ENCODE measurements at regions not wholly inside any gene's neighbourhood (a gene's known extent, or its start where the extent isn't known, plus 50 kb on each side); places are given as distances from the start of the nearest gene placed in this dataset.
A peak's percentile ranks its signal among the peaks of the same experiment; 100 is the strongest.

GRCh38 chr12:131555197-131555846 is 155.6 kb upstream of the SFSWAP start:
- Mint-ChIP-seq H3K36me3 (no peaks in the 10 kb centered on the region), H3K27me3 (peaks cover 0 to 8% (median 0%) of the 10 kb centered on the region in 5 donors), H3K9me3 (peaks cover 0 to 2% (median 0%) of the 10 kb centered on the region in 11 donors), H3K4me3 (no peak overlapping the region), H3K27ac (no peak overlapping the region), H3K4me1 (no peaks in the 10 kb centered on the region)
- Histone ChIP-seq H3K4me3 (ENCODE audit: low read length) (no peak overlapping the region), H3K27me3 (ENCODE audit: control insufficient read depth in 2 of 2, insufficient read depth in 2 of 2, low read length in 2 of 2) (no peaks in the 10 kb centered on the region), H3K36me3 (ENCODE audit: control insufficient read depth in 2 of 3, insufficient read depth in 3 of 3, low read length in 3 of 3) (no peaks in the 10 kb centered on the region), H3K4me1 (ENCODE audit: control insufficient read depth in 2 of 2, insufficient read depth in 2 of 2, low read length in 2 of 2) (no peaks in the 10 kb centered on the region), H3K9me3 (ENCODE audit: control insufficient read depth in 2 of 3, low read length in 3 of 3) (no peaks in the 10 kb centered on the region), H3K27ac (ENCODE audit: low read depth, low read length) (no peak overlapping the region)
- no peak for DNase-seq
- no peak for ATAC-seq
- intact Hi-C loops (cut with micrococcal nuclease), result no loop called here
- CTCF ChIA-PET, result no interaction called here
- POLR2A ChIA-PET, result no interaction called here

- ATAC-seq (no peak), DNase-seq (no peak)
- Histone ChIP-seq H3K4me3 (ENCODE audit: low read length) (no peak overlapping the region), H3K27ac (ENCODE audit: low read depth, low read length) (no peak overlapping the region), H3K9me3 (ENCODE audit: control insufficient read depth in 2 of 3, low read length in 3 of 3) (no peaks in the 10 kb centered on the region), H3K27me3 (ENCODE audit: control insufficient read depth in 2 of 2, insufficient read depth in 2 of 2, low read length in 2 of 2) (no peaks in the 10 kb centered on the region), H3K4me1 (ENCODE audit: control insufficient read depth in 2 of 2, insufficient read depth in 2 of 2, low read length in 2 of 2) (no peaks in the 10 kb centered on the region), H3K36me3 (ENCODE audit: control insufficient read depth in 2 of 3, insufficient read depth in 3 of 3, low read length in 3 of 3) (no peaks in the 10 kb centered on the region)
- ChIA-PET POLR2A (no interaction called here), CTCF (no interaction called here)
- Mint-ChIP-seq H3K27me3 (peaks cover 0 to 8% (median 0%) of the 10 kb centered on the region in 5 donors), H3K4me3 (no peak overlapping the region), H3K27ac (no peak overlapping the region), H3K4me1 (no peaks in the 10 kb centered on the region), H3K36me3 (no peaks in the 10 kb centered on the region), H3K9me3 (peaks cover 0 to 2% (median 0%) of the 10 kb centered on the region in 11 donors)
- intact Hi-C loops (cut with micrococcal nuclease), result no loop called here
Observed at GRCh38 chr12:131555866-131556265, 155.0 kb upstream of the SFSWAP start.

- Histone ChIP-seq H3K4me1 (ENCODE audit: control insufficient read depth in 2 of 2, insufficient read depth in 2 of 2, low read length in 2 of 2) (no peaks in the 10 kb centered on the region), H3K36me3 (ENCODE audit: control insufficient read depth in 2 of 3, insufficient read depth in 3 of 3, low read length in 3 of 3) (no peaks in the 10 kb centered on the region), H3K9me3 (ENCODE audit: control insufficient read depth in 2 of 3, low read length in 3 of 3) (no peaks in the 10 kb centered on the region), H3K4me3 (ENCODE audit: low read length) (no peak overlapping the region), H3K27ac (ENCODE audit: low read depth, low read length) (no peak overlapping the region), H3K27me3 (ENCODE audit: control insufficient read depth in 2 of 2, insufficient read depth in 2 of 2, low read length in 2 of 2) (no peaks in the 10 kb centered on the region)
- Mint-ChIP-seq H3K36me3 (no peaks in the 10 kb centered on the region), H3K4me1 (no peaks in the 10 kb centered on the region), H3K9me3 (peaks cover 0 to 2% (median 0%) of the 10 kb centered on the region in 11 donors), H3K4me3 (no peak overlapping the region), H3K27me3 (peaks cover 0 to 3% (median 0%) of the 10 kb centered on the region in 5 donors), H3K27ac (peak overlapping the region in 1 of 9 donors; percentile 8)
- DNase-seq (no peak), ATAC-seq (no peak)
- POLR2A ChIA-PET, result no interaction called here
- CTCF ChIA-PET, result no interaction called here
- intact Hi-C loops (cut with micrococcal nuclease), result no loop called here
Observed at GRCh38 chr12:131557078-131557709, 153.7 kb upstream of the SFSWAP start.

GRCh38 chr12:131559517-131560516 is 151.1 kb upstream of the SFSWAP start:
- ATAC-seq (peak; percentile 34), DNase-seq (no peak)
- no peaks in the 10 kb centered on the region for H3K27me3 ChIP-seq (ENCODE audit: control insufficient read depth in 2 of 2, insufficient read depth in 2 of 2, low read length in 2 of 2)
- no peaks in the 10 kb centered on the region for H3K9me3 ChIP-seq (ENCODE audit: control insufficient read depth in 2 of 3, low read length in 3 of 3)
- ChIA-PET POLR2A (no interaction called here), CTCF (no interaction called here)
- Mint-ChIP-seq H3K9me3 (peaks cover 0 to 2% (median 0%) of the 10 kb centered on the region in 11 donors), H3K4me1 (peaks cover 0 to 4% (median 0%) of the 10 kb centered on the region in 7 donors), H3K4me3 (no peak overlapping the region), H3K27me3 (peaks cover 0 to 2% (median 0%) of the 10 kb centered on the region in 5 donors), H3K36me3 (no peaks in the 10 kb centered on the region), H3K27ac (peak overlapping the region in 1 of 9 donors; percentile 15)
- no peak overlapping the region for H3K27ac ChIP-seq (ENCODE audit: low read depth, low read length)
- no peak overlapping the region for H3K4me3 ChIP-seq (ENCODE audit: low read length)
- no peaks in the 10 kb centered on the region for H3K36me3 ChIP-seq (ENCODE audit: control insufficient read depth in 2 of 3, insufficient read depth in 3 of 3, low read length in 3 of 3)
- intact Hi-C loops (cut with micrococcal nuclease), result no loop called here
- no peaks in the 10 kb centered on the region for H3K4me1 ChIP-seq (ENCODE audit: control insufficient read depth in 2 of 2, insufficient read depth in 2 of 2, low read length in 2 of 2)

GRCh38 chr12:131561051-131561450 is 149.8 kb upstream of the SFSWAP start:
- H3K9me3 Mint-ChIP-seq, result peaks cover 0 to 2% (median 0%) of the 10 kb centered on the region in 11 donors
- H3K27ac Mint-ChIP-seq, result no peak overlapping the region
- no peaks in the 10 kb centered on the region for H3K27me3 ChIP-seq (ENCODE audit: control insufficient read depth in 2 of 2, insufficient read depth in 2 of 2, low read length in 2 of 2)
- ChIA-PET POLR2A (no interaction called here), CTCF (no interaction called here)
- ATAC-seq, result no peak
- no peaks in the 10 kb centered on the region for H3K9me3 ChIP-seq (ENCODE audit: control insufficient read depth in 2 of 3, low read length in 3 of 3)
- H3K4me3 Mint-ChIP-seq, result no peak overlapping the region
- H3K36me3 ChIP-seq (ENCODE audit: control insufficient read depth in 2 of 3, insufficient read depth in 3 of 3, low read length in 3 of 3), result no peaks in the 10 kb centered on the region
- intact Hi-C loops (cut with micrococcal nuclease), result no loop called here
- no peaks in the 10 kb centered on the region for H3K4me1 ChIP-seq (ENCODE audit: control insufficient read depth in 2 of 2, insufficient read depth in 2 of 2, low read length in 2 of 2)
- H3K36me3 Mint-ChIP-seq, result no peaks in the 10 kb centered on the region
- H3K27me3 Mint-ChIP-seq, result peaks cover 0 to 5% (median 4%) of the 10 kb centered on the region in 5 donors
- H3K4me3 ChIP-seq (ENCODE audit: low read length), result no peak overlapping the region
- DNase-seq, result no peak
- no peak overlapping the region for H3K27ac ChIP-seq (ENCODE audit: low read depth, low read length)
- H3K4me1 Mint-ChIP-seq, result peaks cover 0 to 4% (median 0%) of the 10 kb centered on the region in 7 donors

- Histone ChIP-seq H3K4me3 (ENCODE audit: low read length) (no peak overlapping the region), H3K4me1 (ENCODE audit: control insufficient read depth in 2 of 2, insufficient read depth in 2 of 2, low read length in 2 of 2) (no peaks in the 10 kb centered on the region), H3K27me3 (ENCODE audit: control insufficient read depth in 2 of 2, insufficient read depth in 2 of 2, low read length in 2 of 2) (no peaks in the 10 kb centered on the region), H3K9me3 (ENCODE audit: control insufficient read depth in 2 of 3, low read length in 3 of 3) (no peaks in the 10 kb centered on the region), H3K36me3 (ENCODE audit: control insufficient read depth in 2 of 3, insufficient read depth in 3 of 3, low read length in 3 of 3) (no peaks in the 10 kb centered on the region), H3K27ac (ENCODE audit: low read depth, low read length) (no peak overlapping the region)
- ChIA-PET CTCF (no interaction called here), POLR2A (no interaction called here)
- no peak for DNase-seq
- no peak for ATAC-seq
- no peaks in the 10 kb centered on the region for H3K36me3 Mint-ChIP-seq
- H3K9me3 Mint-ChIP-seq, result peaks cover 0 to 2% (median 0%) of the 10 kb centered on the region in 11 donors
- intact Hi-C loops (cut with micrococcal nuclease), result no loop called here
- H3K4me1 Mint-ChIP-seq, result peaks cover 0 to 4% (median 0%) of the 10 kb centered on the region in 7 donors
- H3K27me3 Mint-ChIP-seq, result peaks cover 0 to 12% (median 4%) of the 10 kb centered on the region in 5 donors
- H3K27ac Mint-ChIP-seq, result no peak overlapping the region
- H3K4me3 Mint-ChIP-seq, result no peak overlapping the region
Observed at GRCh38 chr12:131561891-131562684, 148.8 kb upstream of the SFSWAP start.

Measured in naive thymus-derived CD4-positive, alpha-beta T cell (primary cell).